ENCODE measurements at regions not wholly inside any gene's neighbourhood (a gene's known extent, or its start where the extent isn't known, plus 50 kb on each side); places are given as distances from the start of the nearest gene placed in this dataset.
"Not testable (repeated sequence)": the region's sequence is repeated elsewhere in the genome, so short reads cannot be mapped to it uniquely, and the experiment has no call there.

DNA sequence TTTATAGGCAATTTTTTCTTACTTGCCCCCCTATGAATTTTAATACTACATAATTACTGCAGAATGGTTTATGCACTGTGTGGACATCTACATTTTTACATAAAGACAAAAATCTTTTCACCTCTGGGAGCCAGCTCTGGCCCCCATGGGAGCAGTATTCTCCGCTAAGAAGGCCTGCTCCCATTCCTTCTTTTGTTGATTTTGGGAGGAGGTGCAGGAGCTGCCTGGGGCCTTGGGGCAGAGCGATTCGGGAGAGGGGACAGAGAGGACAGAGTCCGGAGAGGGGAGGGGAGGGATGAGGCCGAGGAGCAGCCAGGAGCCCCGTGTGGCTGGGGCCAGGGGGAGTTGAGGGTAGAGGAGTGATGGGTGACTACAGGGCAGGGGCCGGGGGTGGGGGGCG is 452.0 kb downstream of the PREX1 start:
- Histone ChIP-seq H3K79me2 (ENCODE audit: insufficient read depth, low read length) (no peaks in the 10 kb centered on the region), H3K27me3 (ENCODE audit: control insufficient read depth in 2 of 2, insufficient read depth in 2 of 2, low read length in 2 of 2) (no peaks in the 10 kb centered on the region), H2AFZ (ENCODE audit: insufficient read depth, low read depth, low read length, poor library complexity, severe bottlenecking) (no peak overlapping the region), H3K27ac (ENCODE audit: low read depth in 1 of 2, low read length in 2 of 2) (no peak overlapping the region), H4K20me1 (ENCODE audit: insufficient read depth, low read length) (no peaks in the 10 kb centered on the region), H3K9me3 (replicated peaks in 1 of 2; ENCODE audit: control insufficient read depth in 1 of 2, insufficient read depth in 1 of 2, low read length in 2 of 2) (no peaks in the 10 kb centered on the region), H3K4me1 (ENCODE audit: control insufficient read depth in 1 of 2, insufficient read depth in 2 of 2, low read length in 2 of 2) (no peaks in the 10 kb centered on the region), H3K4me3 (replicated peaks in 1 of 3; ENCODE audit: low read depth in 2 of 3, low read length in 3 of 3) (no peak overlapping the region), H3K36me3 (replicated peaks in 1 of 2; ENCODE audit: control insufficient read depth in 1 of 2, insufficient read depth in 2 of 2, low read length in 2 of 2) (no peaks in the 10 kb centered on the region), H3K9ac (ENCODE audit: insufficient read depth, low read length, poor library complexity, severe bottlenecking) (no peak overlapping the region), H3K4me2 (replicated peaks; ENCODE audit: extremely low read depth, low read length, poor library complexity, severe bottlenecking) (no peak overlapping the region)
- 91% methylated on average over 8 of the region's 8 CpGs for WGBS (ENCODE audit: insufficient coverage)
- intact Hi-C loops (cut with micrococcal nuclease), result no loop called here
- Mint-ChIP-seq H3K4me1 (peaks cover 3% of the 10 kb centered on the region), H3K27ac (no peak overlapping the region), H3K9me3 (peaks cover 0 to 1% (median 0%) of the 10 kb centered on the region in 7 donors), H3K4me3 (no peak overlapping the region), H3K36me3 (no peaks in the 10 kb centered on the region), H3K27me3 (ENCODE audit: low read depth in 3 of 3) (peaks cover 16 to 32% (median 17%) of the 10 kb centered on the region in 3 donors)
- DNase-seq, result no peak
- TF ChIP-seq, protein P1, sequence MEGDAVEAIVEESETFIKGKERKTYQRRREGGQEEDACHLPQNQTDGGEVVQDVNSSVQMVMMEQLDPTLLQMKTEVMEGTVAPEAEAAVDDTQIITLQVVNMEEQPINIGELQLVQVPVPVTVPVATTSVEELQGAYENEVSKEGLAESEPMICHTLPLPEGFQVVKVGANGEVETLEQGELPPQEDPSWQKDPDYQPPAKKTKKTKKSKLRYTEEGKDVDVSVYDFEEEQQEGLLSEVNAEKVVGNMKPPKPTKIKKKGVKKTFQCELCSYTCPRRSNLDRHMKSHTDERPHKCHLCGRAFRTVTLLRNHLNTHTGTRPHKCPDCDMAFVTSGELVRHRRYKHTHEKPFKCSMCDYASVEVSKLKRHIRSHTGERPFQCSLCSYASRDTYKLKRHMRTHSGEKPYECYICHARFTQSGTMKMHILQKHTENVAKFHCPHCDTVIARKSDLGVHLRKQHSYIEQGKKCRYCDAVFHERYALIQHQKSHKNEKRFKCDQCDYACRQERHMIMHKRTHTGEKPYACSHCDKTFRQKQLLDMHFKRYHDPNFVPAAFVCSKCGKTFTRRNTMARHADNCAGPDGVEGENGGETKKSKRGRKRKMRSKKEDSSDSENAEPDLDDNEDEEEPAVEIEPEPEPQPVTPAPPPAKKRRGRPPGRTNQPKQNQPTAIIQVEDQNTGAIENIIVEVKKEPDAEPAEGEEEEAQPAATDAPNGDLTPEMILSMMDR (IDR thresholded peaks at IDR 0.05), result no peak

- DNase-seq, result no peak
- no peak overlapping the region for H3K4me2 ChIP-seq (replicated peaks; ENCODE audit: extremely low read depth, low read length, poor library complexity, severe bottlenecking)
- H3K27ac Mint-ChIP-seq, result no peak overlapping the region
Observed at GRCh38 chr20:48374991-48375595, 452.7 kb downstream of the PREX1 start.

DNA sequence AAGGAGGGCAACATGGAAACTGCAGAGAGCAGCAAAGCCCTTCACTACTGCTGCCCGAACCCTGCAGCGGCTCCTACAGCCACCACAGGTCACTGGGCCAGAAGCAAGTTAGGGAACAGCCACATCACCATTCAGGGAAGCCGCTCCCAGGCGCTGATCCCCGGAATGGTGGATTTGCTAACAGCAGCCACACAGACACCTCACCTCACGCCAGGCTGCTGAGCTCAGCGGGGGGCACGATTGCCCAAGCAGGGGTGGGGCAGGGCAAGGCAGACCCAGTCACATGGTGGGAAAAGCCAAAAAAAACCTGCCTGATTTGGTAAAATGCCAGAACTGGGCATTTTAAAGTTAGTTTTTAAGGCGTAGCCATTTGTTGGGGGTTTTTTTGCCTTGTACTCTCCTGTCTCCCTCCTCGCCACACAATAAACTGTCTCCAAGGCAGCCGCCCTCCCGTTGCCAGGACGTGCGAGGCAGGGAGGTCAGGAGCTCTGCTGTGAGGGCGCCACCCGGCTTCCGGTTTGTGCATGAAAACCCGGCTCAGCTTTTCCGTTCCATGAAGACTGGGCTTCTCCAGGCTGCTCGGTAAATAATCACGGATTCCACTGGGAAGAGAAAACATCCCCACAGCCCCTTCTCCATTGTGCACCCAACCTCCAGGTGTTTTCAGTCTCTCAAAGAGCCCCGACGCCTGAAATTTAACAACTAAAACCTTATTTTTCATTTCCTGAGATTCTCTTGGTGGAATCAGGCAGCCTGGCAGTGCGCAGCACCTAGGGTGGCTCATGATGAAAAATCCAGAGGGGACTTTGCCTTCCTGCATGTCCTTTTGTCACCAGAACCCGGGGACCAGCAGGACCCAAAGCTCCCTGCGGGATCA is 453.5 kb downstream of the PREX1 start:
- H3K9ac ChIP-seq (ENCODE audit: insufficient read depth, low read length, poor library complexity, severe bottlenecking); H3K27me3 ChIP-seq (ENCODE audit: control insufficient read depth in 2 of 2, insufficient read depth in 2 of 2, low read length in 2 of 2); H3K27ac ChIP-seq (ENCODE audit: low read depth in 1 of 2, low read length in 2 of 2); DNase-seq; H3K4me3 ChIP-seq (replicated peaks in 1 of 3; ENCODE audit: low read depth in 2 of 3, low read length in 3 of 3); intact Hi-C loops (cut with micrococcal nuclease); H2AFZ ChIP-seq (ENCODE audit: insufficient read depth, low read depth, low read length, poor library complexity, severe bottlenecking); H3K9me3 ChIP-seq (replicated peaks in 1 of 2; ENCODE audit: control insufficient read depth in 1 of 2, insufficient read depth in 1 of 2, low read length in 2 of 2); H3K4me2 ChIP-seq (replicated peaks; ENCODE audit: extremely low read depth, low read length, poor library complexity, severe bottlenecking); H3K4me1 Mint-ChIP-seq; H3K9me3 Mint-ChIP-seq; H3K79me2 ChIP-seq (ENCODE audit: insufficient read depth, low read length); H4K20me1 ChIP-seq (ENCODE audit: insufficient read depth, low read length); H3K4me1 ChIP-seq (ENCODE audit: control insufficient read depth in 1 of 2, insufficient read depth in 2 of 2, low read length in 2 of 2); H3K36me3 ChIP-seq (replicated peaks in 1 of 2; ENCODE audit: control insufficient read depth in 1 of 2, insufficient read depth in 2 of 2, low read length in 2 of 2); H3K27ac Mint-ChIP-seq; H3K4me3 Mint-ChIP-seq; H3K36me3 Mint-ChIP-seq: not testable (repeated sequence)
- 15% methylated on average over 13 of the region's 26 CpGs for WGBS (ENCODE audit: insufficient coverage)
- peaks cover 11 to 32% (median 15%) of the 10 kb centered on the region in 3 donors for H3K27me3 Mint-ChIP-seq (ENCODE audit: low read depth in 3 of 3)

More at GRCh38 chr20:48374991-48375595, 452.7 kb downstream of the PREX1 start:
- Mint-ChIP-seq H3K27me3 (ENCODE audit: low read depth in 3 of 3) (peaks cover 14 to 32% (median 15%) of the 10 kb centered on the region in 3 donors), H3K4me3 (no peak overlapping the region), H3K9me3 (peaks cover 0 to 1% (median 0%) of the 10 kb centered on the region in 7 donors), H3K4me1 (peaks cover 3% of the 10 kb centered on the region), H3K36me3 (no peaks in the 10 kb centered on the region)
- H3K4me3 ChIP-seq (replicated peaks in 1 of 3; ENCODE audit: low read depth in 2 of 3, low read length in 3 of 3), result no peak overlapping the region
- intact Hi-C loops (cut with micrococcal nuclease), result no loop called here
- H3K79me2 ChIP-seq (ENCODE audit: insufficient read depth, low read length), result no peaks in the 10 kb centered on the region
- no peaks in the 10 kb centered on the region for H3K4me1 ChIP-seq (ENCODE audit: control insufficient read depth in 1 of 2, insufficient read depth in 2 of 2, low read length in 2 of 2)
- no peaks in the 10 kb centered on the region for H3K9me3 ChIP-seq (replicated peaks in 1 of 2; ENCODE audit: control insufficient read depth in 1 of 2, insufficient read depth in 1 of 2, low read length in 2 of 2)
- WGBS (ENCODE audit: insufficient coverage), result 94% methylated on average over 9 of the region's 16 CpGs
- no peaks in the 10 kb centered on the region for H3K27me3 ChIP-seq (ENCODE audit: control insufficient read depth in 2 of 2, insufficient read depth in 2 of 2, low read length in 2 of 2)
- H3K9ac ChIP-seq (ENCODE audit: insufficient read depth, low read length, poor library complexity, severe bottlenecking), result no peak overlapping the region
- TF ChIP-seq, protein P1 (IDR thresholded peaks at IDR 0.05), result no peak
- no peaks in the 10 kb centered on the region for H3K36me3 ChIP-seq (replicated peaks in 1 of 2; ENCODE audit: control insufficient read depth in 1 of 2, insufficient read depth in 2 of 2, low read length in 2 of 2)
- H4K20me1 ChIP-seq (ENCODE audit: insufficient read depth, low read length), result no peaks in the 10 kb centered on the region
- H2AFZ ChIP-seq (ENCODE audit: insufficient read depth, low read depth, low read length, poor library complexity, severe bottlenecking), result no peak overlapping the region
- no peak overlapping the region for H3K27ac ChIP-seq (ENCODE audit: low read depth in 1 of 2, low read length in 2 of 2)

All from CD14-positive monocyte (primary cell).